Panc1 (cell line): ENCODE measurements at regions not wholly inside any gene's neighbourhood (a gene's known extent, or its start where the extent isn't known, plus 50 kb on each side); places are given as distances from the start of the nearest gene placed in this dataset.

Source experiments
- ATAC-seq: fragments of 200-7000 bp; cut with Tn5 transposase; 2 replicates; pipeline ENCODE4 v1.9.1; 2020; ENCODE audit warnings: mild to moderate bottlenecking, moderate library complexity
- BruUV-seq: library from RNA; stranded (reverse); fragments of 400-500 nt; replicated peaks from 2 replicates; lab custom pipeline; 2021; lab: Mats Ljungman, UMichigan
- CTCF ChIA-PET: fragments of 300-600 bp; sonication (Branson Sonifier 250); formaldehyde crosslinking; loops from one replicate; lab custom pipeline; 2022; ENCODE audit warnings: antibody characterized with exemption; lab: Charles Lee
- POLR2A ChIA-PET: fragments of 300-600 bp; sonication (Branson Sonifier 250); formaldehyde crosslinking; loops from one replicate; lab custom pipeline; 2022; ENCODE audit warnings: antibody characterized with exemption; lab: Charles Lee
- DNase-seq: peaks from one replicate; pipeline ENCODE4 v3.0.0-alpha.2; 2010; ENCODE audit warnings: low read depth, low spot score
- H3K27ac ChIP-seq: 2 replicates; pipeline ENCODE4 v1.5.1; 2011; ENCODE audit warnings: mild to moderate bottlenecking, low read length, inconsistent platforms
- H3K27me3 ChIP-seq: fragments of 200-500 bp; sonication (Bioruptor generic); 2 replicates; pipeline ENCODE4 v1.6.0; 2014; ENCODE audit warnings: low read length, inconsistent platforms; ENCODE audit not compliant: control insufficient read depth, insufficient read depth
- H3K36me3 ChIP-seq: fragments of 200-500 bp; sonication (Bioruptor generic); 2 replicates; pipeline ENCODE4 v1.5.1; 2014; ENCODE audit warnings: inconsistent platforms, mild to moderate bottlenecking, low read length, moderate library complexity; ENCODE audit not compliant: control insufficient read depth, insufficient read depth
- H3K4me1 ChIP-seq: 2 replicates; pipeline ENCODE4 v1.5.1; 2011; ENCODE audit warnings: inconsistent platforms, mild to moderate bottlenecking, low read length, moderate library complexity; ENCODE audit not compliant: control insufficient read depth, insufficient read depth
- H3K4me3 ChIP-seq, 2 experiments: 2 replicates each; pipeline ENCODE4 v1.5.1; 2011 to 2012; ENCODE audit warnings: low read depth in 2 of 2, low read length in 2 of 2, mild to moderate bottlenecking in 2 of 2, inconsistent platforms in 1 of 2, moderate library complexity in 1 of 2
- H3K9me3 ChIP-seq: fragments of 200-500 bp; sonication (Bioruptor generic); 2 replicates; pipeline ENCODE4 v1.5.1; 2014; ENCODE audit warnings: low read depth, mild to moderate bottlenecking, inconsistent platforms, low read length, moderate library complexity; ENCODE audit not compliant: control insufficient read depth, insufficient read depth
- POLR2AphosphoS5 ChIP-seq: IDR thresholded peaks from 2 replicates; pipeline ENCODE4 v1.6.1; 2012; ENCODE audit warnings: mild to moderate bottlenecking, low read depth, low read length, moderate library complexity
- SIN3A ChIP-seq: IDR thresholded peaks from 2 replicates; pipeline ENCODE4 v1.6.1; 2012; ENCODE audit warnings: low read depth, mild to moderate bottlenecking, low read length, moderate library complexity, borderline replicate concordance; ENCODE audit not compliant: insufficient read depth
- TCF7L2 ChIP-seq: IDR thresholded peaks from 2 replicates; pipeline ENCODE4 v1.6.1; 2011; ENCODE audit warnings: mild to moderate bottlenecking, low read depth, low read length, inconsistent platforms
- in situ Hi-C: cut with HindIII; loops from 2 replicates; pipeline ENCODE4 v1.10.0; 2016; ENCODE audit warnings: low sequenced_read_pairs, low pct_unique_long_range_greater_than_20kb
- intact Hi-C: fragments of 100-400 bp; cut with micrococcal nuclease; formaldehyde crosslinking; loops from one replicate; pipeline ENCODE4 v1.10.0; 2022; ENCODE audit not compliant: unreplicated experiment
- TF ChIP-seq, protein P1 (sequence below), 2 experiments: IDR thresholded peaks; 2 replicates each; pipeline ENCODE4 v1.6.1; 2011 to 2012; ENCODE audit warnings: low read depth in 2 of 2, control low read depth in 1 of 2, low read length in 1 of 2, mild to moderate bottlenecking in 1 of 2, moderate library complexity in 1 of 2; ENCODE audit not compliant: insufficient read depth in 1 of 2
- TF ChIP-seq, protein P2 (sequence below): fragments of 450-650 bp; IDR thresholded peaks from 2 replicates; pipeline ENCODE4 v1.5.1; 2017; ENCODE audit warnings: mild to moderate bottlenecking

DNA sequence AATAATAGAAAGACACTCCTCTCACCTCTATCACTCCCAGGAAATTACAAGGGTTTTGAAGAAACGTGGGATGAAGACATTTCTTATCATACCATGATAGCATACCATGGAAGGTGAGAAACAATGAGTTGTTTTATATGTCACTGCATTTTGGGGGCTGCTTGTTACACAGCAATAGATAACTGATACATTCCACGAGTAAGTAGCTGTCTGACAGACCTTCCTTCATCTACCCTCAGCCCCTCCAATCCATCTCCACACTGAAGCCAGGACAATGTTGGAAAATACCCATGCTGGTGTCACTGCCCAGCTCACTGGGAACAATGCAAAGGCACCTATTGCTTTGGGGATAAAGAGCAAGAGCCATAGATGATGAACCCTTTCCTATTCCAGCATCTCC lies 68.9 kb upstream of the USP29 start:
- no peaks in the 10 kb centered on the region for H3K9me3 ChIP-seq
- in situ Hi-C loops (no loop called here), intact Hi-C loops (no loop called here)
- CTCF ChIA-PET = no interaction called here
- peaks cover 2% of the 10 kb centered on the region; the same call in 1 of the 2 replicates for H3K27me3 ChIP-seq
- no peak for ATAC-seq
- H3K4me1 ChIP-seq = no peaks in the 10 kb centered on the region
- no peaks in the 10 kb centered on the region for H3K36me3 ChIP-seq
- no peak overlapping the region for H3K4me3 ChIP-seq
- no peak for TF ChIP-seq POLR2AphosphoS5
- TF ChIP-seq TCF7L2 = no peak
- TF ChIP-seq, protein P1, sequence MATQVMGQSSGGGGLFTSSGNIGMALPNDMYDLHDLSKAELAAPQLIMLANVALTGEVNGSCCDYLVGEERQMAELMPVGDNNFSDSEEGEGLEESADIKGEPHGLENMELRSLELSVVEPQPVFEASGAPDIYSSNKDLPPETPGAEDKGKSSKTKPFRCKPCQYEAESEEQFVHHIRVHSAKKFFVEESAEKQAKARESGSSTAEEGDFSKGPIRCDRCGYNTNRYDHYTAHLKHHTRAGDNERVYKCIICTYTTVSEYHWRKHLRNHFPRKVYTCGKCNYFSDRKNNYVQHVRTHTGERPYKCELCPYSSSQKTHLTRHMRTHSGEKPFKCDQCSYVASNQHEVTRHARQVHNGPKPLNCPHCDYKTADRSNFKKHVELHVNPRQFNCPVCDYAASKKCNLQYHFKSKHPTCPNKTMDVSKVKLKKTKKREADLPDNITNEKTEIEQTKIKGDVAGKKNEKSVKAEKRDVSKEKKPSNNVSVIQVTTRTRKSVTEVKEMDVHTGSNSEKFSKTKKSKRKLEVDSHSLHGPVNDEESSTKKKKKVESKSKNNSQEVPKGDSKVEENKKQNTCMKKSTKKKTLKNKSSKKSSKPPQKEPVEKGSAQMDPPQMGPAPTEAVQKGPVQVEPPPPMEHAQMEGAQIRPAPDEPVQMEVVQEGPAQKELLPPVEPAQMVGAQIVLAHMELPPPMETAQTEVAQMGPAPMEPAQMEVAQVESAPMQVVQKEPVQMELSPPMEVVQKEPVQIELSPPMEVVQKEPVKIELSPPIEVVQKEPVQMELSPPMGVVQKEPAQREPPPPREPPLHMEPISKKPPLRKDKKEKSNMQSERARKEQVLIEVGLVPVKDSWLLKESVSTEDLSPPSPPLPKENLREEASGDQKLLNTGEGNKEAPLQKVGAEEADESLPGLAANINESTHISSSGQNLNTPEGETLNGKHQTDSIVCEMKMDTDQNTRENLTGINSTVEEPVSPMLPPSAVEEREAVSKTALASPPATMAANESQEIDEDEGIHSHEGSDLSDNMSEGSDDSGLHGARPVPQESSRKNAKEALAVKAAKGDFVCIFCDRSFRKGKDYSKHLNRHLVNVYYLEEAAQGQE (IDR thresholded peaks at IDR 0.05; ENCODE audit: insufficient read depth in 1 of 2, low read depth in 2 of 2, low read length in 1 of 2) = no peak
- TF ChIP-seq SIN3A = no peak
- TF ChIP-seq, protein P2, sequence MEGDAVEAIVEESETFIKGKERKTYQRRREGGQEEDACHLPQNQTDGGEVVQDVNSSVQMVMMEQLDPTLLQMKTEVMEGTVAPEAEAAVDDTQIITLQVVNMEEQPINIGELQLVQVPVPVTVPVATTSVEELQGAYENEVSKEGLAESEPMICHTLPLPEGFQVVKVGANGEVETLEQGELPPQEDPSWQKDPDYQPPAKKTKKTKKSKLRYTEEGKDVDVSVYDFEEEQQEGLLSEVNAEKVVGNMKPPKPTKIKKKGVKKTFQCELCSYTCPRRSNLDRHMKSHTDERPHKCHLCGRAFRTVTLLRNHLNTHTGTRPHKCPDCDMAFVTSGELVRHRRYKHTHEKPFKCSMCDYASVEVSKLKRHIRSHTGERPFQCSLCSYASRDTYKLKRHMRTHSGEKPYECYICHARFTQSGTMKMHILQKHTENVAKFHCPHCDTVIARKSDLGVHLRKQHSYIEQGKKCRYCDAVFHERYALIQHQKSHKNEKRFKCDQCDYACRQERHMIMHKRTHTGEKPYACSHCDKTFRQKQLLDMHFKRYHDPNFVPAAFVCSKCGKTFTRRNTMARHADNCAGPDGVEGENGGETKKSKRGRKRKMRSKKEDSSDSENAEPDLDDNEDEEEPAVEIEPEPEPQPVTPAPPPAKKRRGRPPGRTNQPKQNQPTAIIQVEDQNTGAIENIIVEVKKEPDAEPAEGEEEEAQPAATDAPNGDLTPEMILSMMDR = no peak
- POLR2A ChIA-PET = no interaction called here
- H3K27ac ChIP-seq = no peak overlapping the region
- BruUV-seq = no TSS peak
- DNase-seq = no peak

DNA sequence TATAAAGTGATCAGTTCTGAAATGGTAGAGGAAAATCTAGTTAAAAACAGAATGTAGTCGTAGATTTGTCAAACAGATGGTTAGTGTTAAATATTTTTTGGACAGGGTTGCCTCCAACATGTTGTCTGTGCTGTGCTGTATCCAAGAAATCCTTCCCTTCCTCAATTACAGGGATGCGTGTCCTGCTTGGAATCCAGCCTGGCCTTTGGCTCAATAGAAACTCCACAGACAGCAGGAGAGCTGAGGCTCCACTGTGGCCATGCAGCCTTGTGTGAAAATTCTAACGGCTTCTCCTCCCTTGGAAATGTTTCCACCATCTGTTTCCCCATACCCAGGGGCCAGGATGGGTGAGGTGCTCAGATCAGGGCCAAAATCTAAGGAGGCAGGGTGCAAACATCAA lies 67.7 kb upstream of the USP29 start:
- intact Hi-C loops (no loop called here), in situ Hi-C loops (no loop called here)
- no TSS peak for BruUV-seq
- Histone ChIP-seq H3K9me3 (no peaks in the 10 kb centered on the region), H3K27ac (no peak overlapping the region), H3K4me1 (no peaks in the 10 kb centered on the region), H3K36me3 (no peaks in the 10 kb centered on the region), H3K27me3 (no peaks in the 10 kb centered on the region), H3K4me3 (no peak overlapping the region)
- POLR2A ChIA-PET = no interaction called here
- TF ChIP-seq SIN3A = no peak
- TF ChIP-seq, protein P2 = no peak
- TF ChIP-seq, protein P1 (IDR thresholded peaks at IDR 0.05; ENCODE audit: insufficient read depth in 1 of 2, low read depth in 2 of 2, low read length in 1 of 2) = no peak
- TF ChIP-seq TCF7L2 = no peak
- no peak for TF ChIP-seq POLR2AphosphoS5
- CTCF ChIA-PET = no interaction called here
- DNase-seq (no peak), ATAC-seq (no peak)
